Heart right ventricle (tissue), 16 donors: ENCODE measurements at regions not wholly inside any gene's neighbourhood (a gene's known extent, or its start where the extent isn't known, plus 50 kb on each side); places are given as distances from the start of the nearest gene placed in this dataset.
"Not testable (repeated sequence)": the region's sequence is repeated elsewhere in the genome, so short reads cannot be mapped to it uniquely, and the experiment has no call there.

Experiments used
- ATAC-seq, 8 donors: fragments of 200-7000 bp; cut with Tn5 transposase; one replicate each; pipeline ENCODE4 v1.9.1; 2020; ENCODE audit warnings: mild to moderate bottlenecking in 8 of 8, moderate library complexity in 8 of 8, moderate number of reproducible peaks in 1 of 8
- DNase-seq, 2 donors: peaks; one replicate each; pipeline ENCODE4 v3.0.0-alpha.2; 2020
- H3K27ac ChIP-seq, 10 donors: fragments of 200-600 bp; sonication (generic) in 2 of 10; one replicate each; pipeline versions ENCODE4 v1.5.0 to v1.8.0; 2020 to 2022; ENCODE audit warnings: mild to moderate bottlenecking in 3 of 10
- H3K27me3 ChIP-seq, 7 donors: fragments of 200-600 bp; one replicate each; pipeline ENCODE4 v1.8.0; 2021 to 2022; ENCODE audit warnings: mild to moderate bottlenecking in 2 of 7
- H3K36me3 ChIP-seq, 9 donors: fragments of 200-600 bp; sonication (generic) in 1 of 9; one replicate each; pipeline versions ENCODE4 v1.5.0 to v1.8.0; 2020 to 2022; ENCODE audit warnings: mild to moderate bottlenecking in 2 of 9
- H3K4me1 ChIP-seq, 9 donors: fragments of 200-600 bp; sonication (generic) in 1 of 9; one replicate each; pipeline versions ENCODE4 v1.5.0 to v1.8.0; 2020 to 2022; ENCODE audit warnings: mild to moderate bottlenecking in 4 of 9
- H3K4me3 ChIP-seq, 10 donors: fragments of 200-600 bp; sonication (generic) in 2 of 10; one replicate each; pipeline versions ENCODE4 v1.5.0 to v1.8.0; 2020 to 2022; ENCODE audit warnings: mild to moderate bottlenecking in 7 of 10, moderate library complexity in 2 of 10
- H3K9me3 ChIP-seq, 11 donors: fragments of 200-600 bp in 10 of 11; sonication (generic) in 2 of 11; one replicate each; pipeline versions ENCODE4 v1.5.0 to v1.8.0; 2013 to 2022; ENCODE audit warnings: mild to moderate bottlenecking in 2 of 11, control low read depth in 1 of 11, moderate library complexity in 1 of 11
- WGBS, 2 donors: extraction: QIAGEN DNeasy Blood & Tissue Kit; methylation state at CpG; one replicate each; pipeline ENCODE4 v1.1.7; 2013; ENCODE audit warnings: inconsistent platforms in 1 of 2; 5-methylcytosine and 5-hydroxymethylcytosine counted together
- intact Hi-C, 10 donors: fragments of 100-400 bp; cut with DNase I; formaldehyde crosslinking; loops; one replicate each; pipeline versions ENCODE4 v1.11.1 to v1.14.2; 2022
- TF ChIP-seq, protein P1 (sequence below), 9 donors: fragments of 200-600 bp; sonication (generic) in 2 of 9; IDR thresholded peaks; one replicate each; pipeline versions ENCODE4 v1.5.0 to v1.8.0; 2021 to 2022; ENCODE audit warnings: antibody characterized with exemption in 9 of 9, mild to moderate bottlenecking in 5 of 9, moderate library complexity in 1 of 9
- donor health status: Arrhythmogenic right ventricular cardiomyopathy.
- donor health status: ischemic (EF 13 %, LVEDD 7.1; RV severe dilation, severe dysfunction).
- donor health status: healthy with polysubstance abuse.
- donor health status: DM: no; HTN: yes; CAD: no.
- donor health status: DM: no; HTN: no; CAD: no.
- donor health status: ischemic (EF 25% LVEDD 6.9; RV normal size, moderate dysfunction).
- donor health status: ischemic (EF 25% LVEDD 5.7; RV mildly dilated, moderate dysfunction).
- donor health status: healthy.
- donor health status: DM: yes; HTN: yes; CAD: no.
- donor health status: Ischemic cardiomyopathy.
- donor health status: ischemic (EF 35%, LVEDD 5.7; RV mildly dilated, moderate dysfunction).
- donor health status: nonischemic (EF 11% LVEDD 7.7; RV severe dilation, severe dysfunction).
- donor health status: DM: yes; HTN: yes; CAD: no.
- donor health status: PGD.
- donor health status: ischemic (EF 29% LVEDD 5.4; RV normal size, mild dysfunction).
- donor health status: nonischemic (EF 23%, LVEDD 6.1; RV moderate dilation, normal function).

DNA sequence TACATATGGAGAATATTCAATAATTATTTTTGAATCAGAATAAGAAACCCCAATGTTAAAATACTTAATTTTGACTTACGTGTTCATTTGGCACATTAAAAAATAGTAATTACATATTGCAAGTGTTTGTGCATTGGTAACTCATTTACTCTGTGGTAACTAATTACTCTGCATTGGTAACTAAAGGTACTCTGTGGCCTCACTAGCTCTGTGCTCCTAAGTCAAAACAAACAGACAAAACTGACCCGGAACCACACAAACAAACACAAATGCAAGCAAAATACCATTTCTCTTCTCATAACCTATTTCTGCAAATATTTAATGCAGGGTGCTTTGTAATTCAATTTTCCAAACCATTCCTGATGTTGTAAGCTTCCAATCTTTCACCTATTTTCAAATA lies 1244.3 kb downstream of the REEP3 start:
- no peak for ATAC-seq

DNA sequence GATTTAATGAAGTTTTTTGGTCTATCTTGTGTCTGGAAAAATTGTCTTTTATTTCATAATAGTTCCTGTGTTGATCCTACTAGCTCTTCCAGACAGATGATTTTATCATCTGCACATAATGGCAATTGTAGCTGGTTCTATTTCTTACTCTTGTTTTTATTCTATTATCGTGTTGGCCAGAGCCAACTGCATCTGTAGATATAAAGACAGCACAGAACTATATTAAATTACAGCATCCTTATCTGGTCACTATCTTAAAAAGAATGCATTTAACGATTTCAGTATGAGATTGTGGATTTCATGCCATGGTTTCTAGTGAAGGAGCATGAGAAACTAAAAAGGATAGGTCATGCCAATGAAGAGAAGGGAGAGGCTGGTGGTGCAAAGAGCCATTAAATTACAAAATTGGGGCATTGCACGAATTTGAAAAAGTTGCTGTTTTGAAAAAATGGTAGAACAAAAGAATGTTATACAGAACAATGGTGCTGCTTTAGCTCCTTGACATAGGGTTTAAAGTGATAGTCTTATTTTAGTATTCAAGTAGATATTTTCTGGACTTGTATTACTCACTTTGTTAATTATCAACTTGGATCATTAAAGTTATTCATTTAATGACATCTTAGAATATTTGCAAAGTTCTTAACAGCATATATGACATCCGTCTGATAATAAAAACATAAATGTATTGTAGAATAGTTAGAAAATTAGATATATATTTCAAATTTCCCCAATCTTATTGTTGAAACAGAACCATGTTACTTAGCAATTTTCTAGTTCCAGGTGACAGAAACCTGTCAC lies 1250.3 kb downstream of the REEP3 start:
- no peaks in the 10 kb centered on the region for H3K36me3 ChIP-seq
- H3K4me1 ChIP-seq, result no peaks in the 10 kb centered on the region
- DNase-seq (no peak), ATAC-seq (no peak)
- intact Hi-C loops, result no loop called here
- WGBS, 2 donors, result 74 to 81% methylated on average over 4 of the region's 4 CpGs
- H3K9me3 ChIP-seq, result no peaks in the 10 kb centered on the region
- H3K27me3 ChIP-seq, result no peaks in the 10 kb centered on the region
- H3K4me3 ChIP-seq, result no peak overlapping the region
- TF ChIP-seq, protein P1, sequence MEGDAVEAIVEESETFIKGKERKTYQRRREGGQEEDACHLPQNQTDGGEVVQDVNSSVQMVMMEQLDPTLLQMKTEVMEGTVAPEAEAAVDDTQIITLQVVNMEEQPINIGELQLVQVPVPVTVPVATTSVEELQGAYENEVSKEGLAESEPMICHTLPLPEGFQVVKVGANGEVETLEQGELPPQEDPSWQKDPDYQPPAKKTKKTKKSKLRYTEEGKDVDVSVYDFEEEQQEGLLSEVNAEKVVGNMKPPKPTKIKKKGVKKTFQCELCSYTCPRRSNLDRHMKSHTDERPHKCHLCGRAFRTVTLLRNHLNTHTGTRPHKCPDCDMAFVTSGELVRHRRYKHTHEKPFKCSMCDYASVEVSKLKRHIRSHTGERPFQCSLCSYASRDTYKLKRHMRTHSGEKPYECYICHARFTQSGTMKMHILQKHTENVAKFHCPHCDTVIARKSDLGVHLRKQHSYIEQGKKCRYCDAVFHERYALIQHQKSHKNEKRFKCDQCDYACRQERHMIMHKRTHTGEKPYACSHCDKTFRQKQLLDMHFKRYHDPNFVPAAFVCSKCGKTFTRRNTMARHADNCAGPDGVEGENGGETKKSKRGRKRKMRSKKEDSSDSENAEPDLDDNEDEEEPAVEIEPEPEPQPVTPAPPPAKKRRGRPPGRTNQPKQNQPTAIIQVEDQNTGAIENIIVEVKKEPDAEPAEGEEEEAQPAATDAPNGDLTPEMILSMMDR (IDR thresholded peaks at IDR 0.05), result no peak
- no peak overlapping the region for H3K27ac ChIP-seq

More for the DNA sequence above, 1244.3 kb downstream of the REEP3 start:
- Histone ChIP-seq H3K4me3 (no peak overlapping the region), H3K27me3 (no peaks in the 10 kb centered on the region), H3K9me3 (no peaks in the 10 kb centered on the region), H3K27ac (no peak overlapping the region), H3K4me1 (no peaks in the 10 kb centered on the region), H3K36me3 (no peaks in the 10 kb centered on the region)
- DNase-seq, result no peak
- intact Hi-C loops, result no loop called here
- TF ChIP-seq, protein P1 (IDR thresholded peaks at IDR 0.05), result no peak
- 91 to 97% methylated on average over 2 of the region's 2 CpGs for WGBS, 2 donors

DNA sequence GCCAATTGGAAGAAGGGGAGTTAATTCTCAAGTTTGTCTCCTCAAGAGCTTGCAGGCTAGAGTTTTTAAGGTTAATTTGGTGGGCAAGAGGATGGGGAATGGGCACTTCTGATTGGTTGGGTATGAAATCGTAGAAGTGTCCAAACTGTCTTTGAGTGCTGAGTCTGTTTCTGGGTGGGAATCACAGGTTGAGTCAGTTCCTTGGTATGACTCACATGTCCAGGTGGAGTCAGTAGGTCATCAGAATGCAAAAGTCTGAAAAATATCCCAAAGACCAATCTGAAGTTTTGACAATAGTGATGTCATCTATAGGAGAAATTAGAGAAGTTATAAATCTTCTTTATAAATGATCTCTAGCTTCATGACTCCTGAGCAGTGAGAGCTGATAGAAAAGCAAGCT lies 1252.2 kb downstream of the REEP3 start:
- H3K36me3 ChIP-seq, result no peaks in the 10 kb centered on the region
- no peaks in the 10 kb centered on the region for H3K9me3 ChIP-seq
- 77 to 85% methylated on average over 1 of the region's 1 CpG for WGBS, 2 donors
- H3K4me1 ChIP-seq, result no peaks in the 10 kb centered on the region
- DNase-seq (no peak), ATAC-seq (no peak)
- intact Hi-C loops, result no loop called here
- TF ChIP-seq, protein P1 (IDR thresholded peaks at IDR 0.05), result no peak
- no peaks in the 10 kb centered on the region for H3K27me3 ChIP-seq
- H3K27ac ChIP-seq, result no peak overlapping the region
- H3K4me3 ChIP-seq, result no peak overlapping the region

DNA sequence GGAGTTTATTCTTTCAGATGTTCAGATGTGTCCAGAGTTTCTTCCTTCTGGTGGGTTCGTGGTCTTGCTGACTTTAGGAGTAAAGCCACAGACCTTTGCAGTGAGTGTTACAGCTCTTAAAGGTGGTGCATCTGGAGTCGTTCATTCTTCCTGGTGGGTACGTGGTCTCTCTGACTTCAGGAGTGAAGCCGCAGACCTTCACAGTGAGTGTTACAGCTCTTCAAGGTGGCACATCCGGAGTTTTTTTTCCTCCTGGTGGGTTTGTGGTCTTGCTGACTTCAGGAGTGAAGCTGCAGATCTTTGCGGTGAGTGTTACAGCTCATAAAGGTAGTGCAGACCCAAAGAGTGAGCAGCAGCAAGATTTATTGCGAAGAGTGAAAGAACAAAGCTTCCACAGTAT lies 1263.2 kb downstream of the REEP3 start:
- ATAC-seq, H3K27me3 ChIP-seq, DNase-seq, H3K27ac ChIP-seq, intact Hi-C loops, H3K36me3 ChIP-seq, H3K4me3 ChIP-seq, H3K4me1 ChIP-seq: not testable (repeated sequence)
- H3K9me3 ChIP-seq, result peaks cover 0 to 17% (median 0%) of the 10 kb centered on the region in 11 donors
- WGBS, 2 donors, result 87 to 88% methylated on average over 7 of the region's 7 CpGs

DNA sequence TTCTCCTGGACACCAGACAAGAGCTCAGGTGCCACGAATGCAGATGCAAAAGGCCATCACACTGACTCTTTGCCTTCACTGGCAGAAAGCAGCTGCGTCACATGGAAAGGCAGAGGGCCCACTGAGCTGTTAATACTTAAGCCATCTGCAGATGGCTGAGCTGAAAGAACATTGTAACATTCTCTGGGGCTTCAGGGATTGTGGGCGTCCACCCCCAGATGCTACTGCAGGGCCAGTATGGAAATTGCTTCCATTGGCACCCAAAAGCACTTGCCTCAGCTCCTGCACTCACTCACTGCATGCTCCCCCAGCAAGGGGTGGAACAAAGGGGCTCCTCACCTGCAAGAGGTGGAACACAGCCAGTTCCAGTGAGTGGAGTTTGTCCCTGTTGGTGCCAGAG lies 1264.6 kb downstream of the REEP3 start:
- TF ChIP-seq, protein P1 (IDR thresholded peaks at IDR 0.05), result no peak
- ATAC-seq (no peak), DNase-seq (no peak)
- intact Hi-C loops, result no loop called here
- no peaks in the 10 kb centered on the region for H3K27me3 ChIP-seq
- no peak overlapping the region for H3K27ac ChIP-seq
- H3K4me3 ChIP-seq, result no peak overlapping the region
- 77 to 89% methylated on average over 3 of the region's 3 CpGs for WGBS, 2 donors
- no peaks in the 10 kb centered on the region for H3K36me3 ChIP-seq
- H3K4me1 ChIP-seq, result no peaks in the 10 kb centered on the region
- H3K9me3 ChIP-seq, result peaks cover 0 to 17% (median 0%) of the 10 kb centered on the region in 11 donors
